ENCODE measurements at regions not wholly inside any gene's neighbourhood (a gene's known extent, or its start where the extent isn't known, plus 50 kb on each side); places are given as distances from the start of the nearest gene placed in this dataset.

- H3K27me3 ChIP-seq (ENCODE audit: control insufficient read depth, insufficient read depth, low read length), result no peaks in the 10 kb centered on the region
- H3K4me1 ChIP-seq (ENCODE audit: control insufficient read depth, low read depth, low read length), result no peaks in the 10 kb centered on the region
Measured at GRCh38 chrX:122421434-122422121, 762.5 kb upstream of the GRIA3 start.

GRCh38 chrX:122422547-122422946, 761.5 kb upstream of the GRIA3 start:
- no peaks in the 10 kb centered on the region for H3K4me1 ChIP-seq (ENCODE audit: control insufficient read depth, low read depth, low read length)
- H3K36me3 ChIP-seq (ENCODE audit: control insufficient read depth, low read depth, low read length), result no peaks in the 10 kb centered on the region
- no peaks in the 10 kb centered on the region for H3K27me3 ChIP-seq (ENCODE audit: control insufficient read depth, insufficient read depth, low read length)
- H3K9ac ChIP-seq (ENCODE audit: low read length), result no peak overlapping the region
- no peak overlapping the region for H3K4me3 ChIP-seq (ENCODE audit: low read length)
- H3K9me3 ChIP-seq (ENCODE audit: control insufficient read depth, low read depth, low read length), result no peaks in the 10 kb centered on the region
- no peak overlapping the region for H3K27ac ChIP-seq (ENCODE audit: low read length)

More at GRCh38 chrX:122421434-122422121, 762.5 kb upstream of the GRIA3 start:
- Histone ChIP-seq H3K9ac (ENCODE audit: low read length) (no peak overlapping the region), H3K4me3 (ENCODE audit: low read length) (no peak overlapping the region), H3K36me3 (ENCODE audit: control insufficient read depth, low read depth, low read length) (no peaks in the 10 kb centered on the region), H3K9me3 (ENCODE audit: control insufficient read depth, low read depth, low read length) (peaks cover 5% of the 10 kb centered on the region), H3K27ac (ENCODE audit: low read length) (no peak overlapping the region)

GRCh38 chrX:122434942-122435341, 749.1 kb upstream of the GRIA3 start:
- Histone ChIP-seq H3K36me3 (ENCODE audit: control insufficient read depth, low read depth, low read length) (no peaks in the 10 kb centered on the region), H3K27ac (ENCODE audit: low read length) (no peak overlapping the region), H3K4me1 (ENCODE audit: control insufficient read depth, low read depth, low read length) (no peaks in the 10 kb centered on the region), H3K9ac (ENCODE audit: low read length) (no peak overlapping the region), H3K27me3 (ENCODE audit: control insufficient read depth, insufficient read depth, low read length) (no peaks in the 10 kb centered on the region), H3K9me3 (ENCODE audit: control insufficient read depth, low read depth, low read length) (peaks cover 25% of the 10 kb centered on the region), H3K4me3 (ENCODE audit: low read length) (no peak overlapping the region)

GRCh38 chrX:122439831-122440230, 744.2 kb upstream of the GRIA3 start:
- no peak overlapping the region for H3K4me3 ChIP-seq (ENCODE audit: low read length)
- H3K27me3 ChIP-seq (ENCODE audit: control insufficient read depth, insufficient read depth, low read length), result no peaks in the 10 kb centered on the region
- H3K9me3 ChIP-seq (ENCODE audit: control insufficient read depth, low read depth, low read length), result peaks cover 11% of the 10 kb centered on the region

GRCh38 chrX:122440832-122441231, 743.2 kb upstream of the GRIA3 start:
- H3K36me3 ChIP-seq (ENCODE audit: control insufficient read depth, low read depth, low read length), result no peaks in the 10 kb centered on the region
- H3K9ac ChIP-seq (ENCODE audit: low read length), result no peak overlapping the region
- H3K9me3 ChIP-seq (ENCODE audit: control insufficient read depth, low read depth, low read length), result peaks cover 8% of the 10 kb centered on the region
- H3K4me1 ChIP-seq (ENCODE audit: control insufficient read depth, low read depth, low read length), result no peaks in the 10 kb centered on the region
- no peaks in the 10 kb centered on the region for H3K27me3 ChIP-seq (ENCODE audit: control insufficient read depth, insufficient read depth, low read length)
- no peak overlapping the region for H3K4me3 ChIP-seq (ENCODE audit: low read length)
- no peak overlapping the region for H3K27ac ChIP-seq (ENCODE audit: low read length)

More at GRCh38 chrX:122439831-122440230, 744.2 kb upstream of the GRIA3 start:
- no peaks in the 10 kb centered on the region for H3K4me1 ChIP-seq (ENCODE audit: control insufficient read depth, low read depth, low read length)
- no peak overlapping the region for H3K9ac ChIP-seq (ENCODE audit: low read length)
- no peak overlapping the region for H3K27ac ChIP-seq (ENCODE audit: low read length)
- no peaks in the 10 kb centered on the region for H3K36me3 ChIP-seq (ENCODE audit: control insufficient read depth, low read depth, low read length)

GRCh38 chrX:122441451-122441850, 742.6 kb upstream of the GRIA3 start:
- H3K27me3 ChIP-seq (ENCODE audit: control insufficient read depth, insufficient read depth, low read length), result no peaks in the 10 kb centered on the region
- H3K9ac ChIP-seq (ENCODE audit: low read length), result no peak overlapping the region
- H3K27ac ChIP-seq (ENCODE audit: low read length), result no peak overlapping the region

GRCh38 chrX:122445466-122445865, 738.6 kb upstream of the GRIA3 start:
- Histone ChIP-seq H3K4me3 (ENCODE audit: low read length) (no peak overlapping the region), H3K27ac (ENCODE audit: low read length) (no peak overlapping the region), H3K4me1 (ENCODE audit: control insufficient read depth, low read depth, low read length) (no peaks in the 10 kb centered on the region), H3K9me3 (ENCODE audit: control insufficient read depth, low read depth, low read length) (peaks cover 10% of the 10 kb centered on the region), H3K36me3 (ENCODE audit: control insufficient read depth, low read depth, low read length) (no peaks in the 10 kb centered on the region), H3K27me3 (ENCODE audit: control insufficient read depth, insufficient read depth, low read length) (no peaks in the 10 kb centered on the region), H3K9ac (ENCODE audit: low read length) (no peak overlapping the region)

More at GRCh38 chrX:122441451-122441850, 742.6 kb upstream of the GRIA3 start:
- H3K9me3 ChIP-seq (ENCODE audit: control insufficient read depth, low read depth, low read length), result peaks cover 9% of the 10 kb centered on the region
- no peak overlapping the region for H3K4me3 ChIP-seq (ENCODE audit: low read length)
- H3K36me3 ChIP-seq (ENCODE audit: control insufficient read depth, low read depth, low read length), result no peaks in the 10 kb centered on the region
- H3K4me1 ChIP-seq (ENCODE audit: control insufficient read depth, low read depth, low read length), result no peaks in the 10 kb centered on the region

GRCh38 chrX:122464341-122464740, 719.7 kb upstream of the GRIA3 start:
- peaks cover 26% of the 10 kb centered on the region for H3K9me3 ChIP-seq (ENCODE audit: control insufficient read depth, low read depth, low read length)
- no peaks in the 10 kb centered on the region for H3K4me1 ChIP-seq (ENCODE audit: control insufficient read depth, low read depth, low read length)
- H3K4me3 ChIP-seq (ENCODE audit: low read length), result no peak overlapping the region
- H3K27me3 ChIP-seq (ENCODE audit: control insufficient read depth, insufficient read depth, low read length), result no peaks in the 10 kb centered on the region
- H3K27ac ChIP-seq (ENCODE audit: low read length), result no peak overlapping the region
- H3K36me3 ChIP-seq (ENCODE audit: control insufficient read depth, low read depth, low read length), result no peaks in the 10 kb centered on the region
- no peak overlapping the region for H3K9ac ChIP-seq (ENCODE audit: low read length)

GRCh38 chrX:122475306-122475705, 708.8 kb upstream of the GRIA3 start:
- Histone ChIP-seq H3K4me3 (ENCODE audit: low read length) (no peak overlapping the region), H3K27ac (ENCODE audit: low read length) (no peak overlapping the region), H3K36me3 (ENCODE audit: control insufficient read depth, low read depth, low read length) (no peaks in the 10 kb centered on the region), H3K27me3 (ENCODE audit: control insufficient read depth, insufficient read depth, low read length) (no peaks in the 10 kb centered on the region), H3K4me1 (ENCODE audit: control insufficient read depth, low read depth, low read length) (no peaks in the 10 kb centered on the region), H3K9ac (ENCODE audit: low read length) (no peak overlapping the region), H3K9me3 (ENCODE audit: control insufficient read depth, low read depth, low read length) (peaks cover 7% of the 10 kb centered on the region)

GRCh38 chrX:122500556-122500955, 683.5 kb upstream of the GRIA3 start:
- Histone ChIP-seq H3K9me3 (ENCODE audit: control insufficient read depth, low read depth, low read length) (peaks cover 5% of the 10 kb centered on the region), H3K4me3 (ENCODE audit: low read length) (no peak overlapping the region), H3K27ac (ENCODE audit: low read length) (no peak overlapping the region), H3K27me3 (ENCODE audit: control insufficient read depth, insufficient read depth, low read length) (no peaks in the 10 kb centered on the region), H3K36me3 (ENCODE audit: control insufficient read depth, low read depth, low read length) (no peaks in the 10 kb centered on the region), H3K9ac (ENCODE audit: low read length) (no peak overlapping the region), H3K4me1 (ENCODE audit: control insufficient read depth, low read depth, low read length) (no peaks in the 10 kb centered on the region)

- no peak overlapping the region for H3K4me3 ChIP-seq (ENCODE audit: low read length)
- H3K9me3 ChIP-seq (ENCODE audit: control insufficient read depth, low read depth, low read length), result peaks cover 5% of the 10 kb centered on the region
- H3K36me3 ChIP-seq (ENCODE audit: control insufficient read depth, low read depth, low read length), result no peaks in the 10 kb centered on the region
- H3K4me1 ChIP-seq (ENCODE audit: control insufficient read depth, low read depth, low read length), result no peaks in the 10 kb centered on the region
- no peak overlapping the region for H3K9ac ChIP-seq (ENCODE audit: low read length)
- no peak overlapping the region for H3K27ac ChIP-seq (ENCODE audit: low read length)
- H3K27me3 ChIP-seq (ENCODE audit: control insufficient read depth, insufficient read depth, low read length), result no peaks in the 10 kb centered on the region
Measured at GRCh38 chrX:122501652-122502051, 682.4 kb upstream of the GRIA3 start.

GRCh38 chrX:122504026-122504425, 680.1 kb upstream of the GRIA3 start:
- no peaks in the 10 kb centered on the region for H3K27me3 ChIP-seq (ENCODE audit: control insufficient read depth, insufficient read depth, low read length)
- H3K9ac ChIP-seq (ENCODE audit: low read length), result no peak overlapping the region
- no peaks in the 10 kb centered on the region for H3K4me1 ChIP-seq (ENCODE audit: control insufficient read depth, low read depth, low read length)
- H3K27ac ChIP-seq (ENCODE audit: low read length), result no peak overlapping the region
- H3K36me3 ChIP-seq (ENCODE audit: control insufficient read depth, low read depth, low read length), result no peaks in the 10 kb centered on the region
- no peak overlapping the region for H3K4me3 ChIP-seq (ENCODE audit: low read length)
- peaks cover 5% of the 10 kb centered on the region for H3K9me3 ChIP-seq (ENCODE audit: control insufficient read depth, low read depth, low read length)
